ENCODE measurements at regions not wholly inside any gene's neighbourhood (a gene's known extent, or its start where the extent isn't known, plus 50 kb on each side); places are given as distances from the start of the nearest gene placed in this dataset.

DNA sequence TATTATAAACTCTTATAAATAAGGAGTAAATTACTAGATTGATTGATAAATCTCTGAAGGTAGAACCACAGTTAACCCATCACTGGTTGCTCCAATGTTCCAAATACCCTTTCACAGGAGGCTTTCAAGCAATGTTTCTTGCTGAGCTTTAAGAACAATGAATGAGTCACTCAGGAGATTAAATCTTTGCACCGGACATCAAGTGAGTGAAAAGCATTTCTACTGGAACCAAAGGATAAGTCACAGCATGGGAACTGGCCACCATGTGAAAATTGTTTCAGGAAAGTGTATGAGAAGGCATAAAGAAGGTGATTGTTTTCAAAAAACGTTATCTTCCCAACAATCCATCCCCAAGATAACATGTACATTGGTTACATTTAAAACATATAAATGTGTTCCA is 90.6 kb downstream of the CNTN3 start:
- no peak for TF ChIP-seq POLR2A (IDR thresholded peaks at IDR 0.05)
- TF ChIP-seq, protein P1, sequence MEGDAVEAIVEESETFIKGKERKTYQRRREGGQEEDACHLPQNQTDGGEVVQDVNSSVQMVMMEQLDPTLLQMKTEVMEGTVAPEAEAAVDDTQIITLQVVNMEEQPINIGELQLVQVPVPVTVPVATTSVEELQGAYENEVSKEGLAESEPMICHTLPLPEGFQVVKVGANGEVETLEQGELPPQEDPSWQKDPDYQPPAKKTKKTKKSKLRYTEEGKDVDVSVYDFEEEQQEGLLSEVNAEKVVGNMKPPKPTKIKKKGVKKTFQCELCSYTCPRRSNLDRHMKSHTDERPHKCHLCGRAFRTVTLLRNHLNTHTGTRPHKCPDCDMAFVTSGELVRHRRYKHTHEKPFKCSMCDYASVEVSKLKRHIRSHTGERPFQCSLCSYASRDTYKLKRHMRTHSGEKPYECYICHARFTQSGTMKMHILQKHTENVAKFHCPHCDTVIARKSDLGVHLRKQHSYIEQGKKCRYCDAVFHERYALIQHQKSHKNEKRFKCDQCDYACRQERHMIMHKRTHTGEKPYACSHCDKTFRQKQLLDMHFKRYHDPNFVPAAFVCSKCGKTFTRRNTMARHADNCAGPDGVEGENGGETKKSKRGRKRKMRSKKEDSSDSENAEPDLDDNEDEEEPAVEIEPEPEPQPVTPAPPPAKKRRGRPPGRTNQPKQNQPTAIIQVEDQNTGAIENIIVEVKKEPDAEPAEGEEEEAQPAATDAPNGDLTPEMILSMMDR (IDR thresholded peaks at IDR 0.05 in 8 of 11, conservative IDR thresholded peaks at IDR 0.05 in 3 of 11), result no peak
